ENCODE measurements at regions not wholly inside any gene's neighbourhood (a gene's known extent, or its start where the extent isn't known, plus 50 kb on each side); places are given as distances from the start of the nearest gene placed in this dataset.

- 88 to 90% methylated on average over 15 of the region's 15 CpGs for WGBS, 2 donors
- H3K27ac ChIP-seq = no peak overlapping the region
- intact Hi-C loops (cut with DNase I) = no loop called here
Measured at GRCh38 chr18:76569644-76570419, 74.8 kb upstream of the ZNF516 start.

DNA sequence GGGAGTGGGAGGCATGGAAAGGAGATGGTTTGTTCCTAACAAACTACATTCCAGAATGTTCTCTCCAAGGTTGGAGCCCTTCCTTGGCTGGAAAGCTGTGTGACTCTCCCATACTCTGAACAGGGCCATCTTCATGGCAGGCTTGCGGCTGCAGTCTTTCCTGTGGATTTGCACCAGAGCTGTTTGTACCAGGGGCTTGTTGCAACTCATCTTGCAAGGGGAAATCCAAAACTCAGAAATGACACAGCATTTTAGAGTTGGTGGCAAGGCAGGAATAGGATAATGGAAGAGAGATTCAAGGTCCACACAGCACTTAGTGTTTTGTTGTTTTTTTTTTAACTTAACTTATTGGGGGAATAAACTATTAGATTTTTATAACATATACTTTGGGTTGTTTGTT is 73.7 kb upstream of the ZNF516 start:
- WGBS, 2 donors = 94 to 100% methylated on average over 1 of the region's 1 CpG
- Histone ChIP-seq H3K36me3 (no peaks in the 10 kb centered on the region), H3K9me3 (no peaks in the 10 kb centered on the region), H3K27ac (no peak overlapping the region), H3K27me3 (no peaks in the 10 kb centered on the region), H3K4me3 (replicated peaks in 1 of 3) (no peak overlapping the region), H3K4me1 (peaks cover 6 to 10% of the 10 kb centered on the region in 2 donors)
- intact Hi-C loops (cut with DNase I) = no loop called here
- TF ChIP-seq, protein P1, sequence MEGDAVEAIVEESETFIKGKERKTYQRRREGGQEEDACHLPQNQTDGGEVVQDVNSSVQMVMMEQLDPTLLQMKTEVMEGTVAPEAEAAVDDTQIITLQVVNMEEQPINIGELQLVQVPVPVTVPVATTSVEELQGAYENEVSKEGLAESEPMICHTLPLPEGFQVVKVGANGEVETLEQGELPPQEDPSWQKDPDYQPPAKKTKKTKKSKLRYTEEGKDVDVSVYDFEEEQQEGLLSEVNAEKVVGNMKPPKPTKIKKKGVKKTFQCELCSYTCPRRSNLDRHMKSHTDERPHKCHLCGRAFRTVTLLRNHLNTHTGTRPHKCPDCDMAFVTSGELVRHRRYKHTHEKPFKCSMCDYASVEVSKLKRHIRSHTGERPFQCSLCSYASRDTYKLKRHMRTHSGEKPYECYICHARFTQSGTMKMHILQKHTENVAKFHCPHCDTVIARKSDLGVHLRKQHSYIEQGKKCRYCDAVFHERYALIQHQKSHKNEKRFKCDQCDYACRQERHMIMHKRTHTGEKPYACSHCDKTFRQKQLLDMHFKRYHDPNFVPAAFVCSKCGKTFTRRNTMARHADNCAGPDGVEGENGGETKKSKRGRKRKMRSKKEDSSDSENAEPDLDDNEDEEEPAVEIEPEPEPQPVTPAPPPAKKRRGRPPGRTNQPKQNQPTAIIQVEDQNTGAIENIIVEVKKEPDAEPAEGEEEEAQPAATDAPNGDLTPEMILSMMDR (IDR thresholded peaks at IDR 0.05) = no peak
- no peak for TF ChIP-seq POLR2A (IDR thresholded peaks at IDR 0.05)
- no peak for DNase-seq

More at GRCh38 chr18:76569644-76570419, 74.8 kb upstream of the ZNF516 start:
- Histone ChIP-seq H3K27me3 (no peaks in the 10 kb centered on the region), H3K4me1 (peaks cover 1 to 6% of the 10 kb centered on the region in 2 donors), H3K9me3 (no peaks in the 10 kb centered on the region), H3K4me3 (replicated peaks in 1 of 3) (no peak overlapping the region), H3K36me3 (no peaks in the 10 kb centered on the region)
- TF ChIP-seq, protein P1 (IDR thresholded peaks at IDR 0.05) = no peak
- TF ChIP-seq POLR2A (IDR thresholded peaks at IDR 0.05) = no peak
- no peak for DNase-seq

DNA sequence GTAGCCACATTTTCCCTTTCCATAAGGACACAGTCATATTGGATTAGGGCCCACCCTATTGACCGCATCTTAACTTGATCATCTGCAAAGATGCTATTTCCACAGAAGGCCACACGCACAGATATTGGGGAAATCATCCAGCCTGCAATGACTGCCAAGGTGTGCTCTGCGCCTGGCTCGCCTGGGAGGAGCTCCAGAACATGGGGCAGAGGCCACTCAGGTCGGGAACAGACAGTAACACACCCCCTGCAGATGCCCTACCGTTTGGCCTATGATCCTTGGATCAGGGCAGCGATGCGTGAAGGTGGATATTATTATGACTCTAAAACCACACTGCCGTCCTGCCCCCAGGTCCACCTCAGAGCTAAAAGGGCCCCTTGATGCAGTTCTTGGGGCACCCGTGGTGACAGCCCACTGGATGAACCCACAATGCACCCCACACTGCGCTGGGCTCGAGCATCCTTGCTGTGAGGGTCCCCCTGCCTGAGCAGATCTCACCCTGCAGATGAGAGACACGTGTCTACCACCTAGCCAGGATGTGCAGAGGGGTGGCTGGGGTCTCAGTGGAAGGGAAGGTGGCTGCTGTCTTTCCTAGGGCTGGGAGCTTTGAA is 72.9 kb upstream of the ZNF516 start:
- DNase-seq = no peak
- Histone ChIP-seq H3K4me1 (peaks cover 6 to 10% of the 10 kb centered on the region in 2 donors), H3K4me3 (replicated peaks in 1 of 3) (no peak overlapping the region), H3K36me3 (no peaks in the 10 kb centered on the region), H3K27ac (no peak overlapping the region), H3K27me3 (no peaks in the 10 kb centered on the region), H3K9me3 (no peaks in the 10 kb centered on the region)
- WGBS, 2 donors = 89 to 91% methylated on average over 11 to 13 of the region's 13 CpGs
- TF ChIP-seq, protein P1 (IDR thresholded peaks at IDR 0.05) = no peak
- TF ChIP-seq POLR2A (IDR thresholded peaks at IDR 0.05) = no peak
- intact Hi-C loops (cut with DNase I) = no loop called here

GRCh38 chr18:76566987-76567386 is 71.9 kb upstream of the ZNF516 start:
- H3K4me1 ChIP-seq = peaks cover 6 to 10% of the 10 kb centered on the region in 2 donors
- H3K36me3 ChIP-seq = no peaks in the 10 kb centered on the region
- WGBS, 2 donors = 82 to 92% methylated on average over 5 of the region's 5 CpGs
- TF ChIP-seq, protein P1 (IDR thresholded peaks at IDR 0.05) = no peak
- TF ChIP-seq POLR2A (IDR thresholded peaks at IDR 0.05) = no peak
- H3K4me3 ChIP-seq (replicated peaks in 1 of 3) = no peak overlapping the region
- intact Hi-C loops (cut with DNase I) = no loop called here
- H3K27me3 ChIP-seq = no peaks in the 10 kb centered on the region
- no peak overlapping the region for H3K27ac ChIP-seq
- no peaks in the 10 kb centered on the region for H3K9me3 ChIP-seq
- DNase-seq = no peak

All from thyroid gland (tissue), 4 donors.